Endothelial cell of umbilical vein (primary cell): ENCODE measurements at regions not wholly inside any gene's neighbourhood (a gene's known extent, or its start where the extent isn't known, plus 50 kb on each side); places are given as distances from the start of the nearest gene placed in this dataset.
A peak's percentile ranks its signal among the peaks of the same experiment; 100 is the strongest.

Source experiments
- BruUV-seq: library from RNA; stranded (reverse); fragments of 400-500 nt; replicated peaks from 2 replicates; lab custom pipeline; 2021; lab: Mats Ljungman, UMichigan
- CTCF ChIA-PET: fragments of 300-600, 350-600 bp; sonication (Branson Sonifier 250); formaldehyde crosslinking; loops from one replicate; lab custom pipeline; 2021; ENCODE audit warnings: antibody characterized with exemption, inconsistent platforms; lab: Charles Lee
- POLR2A ChIA-PET: fragments of 300-600, 350-600 bp; sonication (Branson Sonifier 250); formaldehyde crosslinking; loops from one replicate; lab custom pipeline; 2021; ENCODE audit warnings: antibody characterized with exemption, inconsistent platforms; lab: Charles Lee
- DNase-seq: peaks from one replicate; pipeline ENCODE4 v3.0.0-alpha.2; 2011; ENCODE audit warnings: low read depth, low spot score
- FAIRE-seq: peaks from 2 replicates; lab custom pipeline; 2011; peaks lifted over from hg19 to GRCh38; lab: Jason Lieb, UNC
- H2AFZ ChIP-seq: 2 replicates; pipeline ENCODE4 v1.6.0; 2012; ENCODE audit warnings: low read depth, low read length, control low read depth, inconsistent platforms
- H3K27ac ChIP-seq: 2 replicates; pipeline ENCODE4 v1.5.1; 2011; ENCODE audit warnings: low read depth, mild to moderate bottlenecking, control low read depth, low read length, moderate library complexity; ENCODE audit not compliant: insufficient read depth
- H3K27me3 ChIP-seq, 2 experiments: 2 replicates each; pipeline versions ENCODE4 v1.6.0 to v1.6.1; 2011; ENCODE audit warnings: low read length in 2 of 2, mixed read lengths in 1 of 2; ENCODE audit not compliant: control insufficient read depth in 2 of 2, insufficient read depth in 2 of 2
- H3K36me3 ChIP-seq, 2 experiments: 2 replicates in 1 of 2; 3 replicates in 1 of 2; pipeline ENCODE4 v1.5.1; 2011; ENCODE audit warnings: low read length in 2 of 2, mild to moderate bottlenecking in 1 of 2, moderate library complexity in 1 of 2; ENCODE audit not compliant: control insufficient read depth in 2 of 2, insufficient read depth in 2 of 2; ENCODE audit errors: extremely low read depth in 1 of 2
- H3K4me1 ChIP-seq: 3 replicates; pipeline ENCODE4 v1.5.1; 2011; ENCODE audit warnings: mild to moderate bottlenecking, low read length; ENCODE audit not compliant: control insufficient read depth, insufficient read depth; ENCODE audit errors: extremely low read depth
- H3K4me2 ChIP-seq: 2 replicates; pipeline ENCODE4 v1.6.1; 2011; ENCODE audit warnings: low read length, control low read depth, mixed read lengths; ENCODE audit not compliant: insufficient read depth
- H3K4me3 ChIP-seq, 3 experiments: fragments of 200-600 bp in 1 of 3; sonication (generic), shearing (Covaris generic) in 1 of 3; replicated peaks in 1 of 3; 2 replicates each; pipeline ENCODE4 v1.5.1; 2011 to 2016; ENCODE audit warnings: control low read depth in 3 of 3, low read length in 3 of 3, mild to moderate bottlenecking in 2 of 3, inconsistent platforms in 1 of 3, low read depth in 1 of 3, moderate library complexity in 1 of 3; ENCODE audit not compliant: insufficient read depth in 1 of 3
- H3K79me2 ChIP-seq: 2 replicates; pipeline ENCODE4 v1.6.0; 2012; ENCODE audit warnings: low read length, inconsistent platforms; ENCODE audit not compliant: control insufficient read depth, insufficient read depth
- H3K9ac ChIP-seq: replicated peaks from 2 replicates; pipeline ENCODE3; 2011; ENCODE audit warnings: low read length, control low read depth; ENCODE audit not compliant: insufficient read depth; ENCODE audit errors: extremely low read depth
- H3K9me1 ChIP-seq: replicated peaks from 3 replicates; pipeline ENCODE4 v1.6.0; 2011; ENCODE audit warnings: mild to moderate bottlenecking, low read length; ENCODE audit not compliant: control insufficient read depth, insufficient read depth; ENCODE audit errors: extremely low read depth
- H3K9me3 ChIP-seq: replicated peaks from 2 replicates; pipeline ENCODE4 v1.5.1; 2012; ENCODE audit warnings: low read length, inconsistent platforms; ENCODE audit not compliant: control insufficient read depth, insufficient read depth
- H4K20me1 ChIP-seq: replicated peaks from 2 replicates; pipeline ENCODE3; 2011; ENCODE audit warnings: mild to moderate bottlenecking, low read length; ENCODE audit not compliant: control insufficient read depth, insufficient read depth; ENCODE audit errors: extremely low read depth
- EZH2 ChIP-seq: IDR thresholded peaks from 2 replicates; pipeline ENCODE4 v1.6.1; 2012; ENCODE audit warnings: borderline replicate concordance, low read depth, mild to moderate bottlenecking, moderate library complexity, low read length, inconsistent platforms; ENCODE audit not compliant: severe bottlenecking
- FOS ChIP-seq: IDR thresholded peaks from 2 replicates; pipeline ENCODE4 v1.6.1; 2011; ENCODE audit warnings: mild to moderate bottlenecking, low read length, moderate library complexity, borderline replicate concordance; ENCODE audit not compliant: insufficient read depth
- GATA2 ChIP-seq: IDR thresholded peaks from 2 replicates; pipeline ENCODE4 v1.7.0; 2011; ENCODE audit warnings: low read depth, mild to moderate bottlenecking, moderate library complexity, mixed read lengths, low read length; ENCODE audit not compliant: insufficient read length, insufficient read depth
- JUN ChIP-seq: IDR thresholded peaks from 2 replicates; pipeline ENCODE4 v1.6.1; 2011; ENCODE audit warnings: borderline replicate concordance, low read depth; ENCODE audit not compliant: insufficient read length, insufficient read depth
- MYC ChIP-seq: IDR thresholded peaks from one replicate; pipeline ENCODE4 v1.6.1; 2011; ENCODE audit warnings: mild to moderate bottlenecking, low read depth, low read length
- POLR2A ChIP-seq: IDR thresholded peaks from 2 replicates; pipeline ENCODE4 v1.6.1; 2012; ENCODE audit warnings: low read depth, mild to moderate bottlenecking, control low read depth, low read length
- POLR2AphosphoS5 ChIP-seq: IDR thresholded peaks from 2 replicates; pipeline ENCODE4 v1.6.1; 2012; ENCODE audit warnings: low read depth, mild to moderate bottlenecking, control low read depth, low read length, moderate library complexity; ENCODE audit not compliant: insufficient read depth
- dilution Hi-C: fragments of 300-500 bp; cut with MboI; formaldehyde crosslinking; loops from one replicate; pipeline ENCODE4 v1.15.0; 2019; ENCODE audit warnings: low sequenced_read_pairs; ENCODE audit not compliant: extremely low pct_ligation_motif_present
- intact Hi-C: fragments of 100-400 bp; cut with micrococcal nuclease; formaldehyde crosslinking; loops from one replicate; pipeline ENCODE4 v1.10.0; 2022
- TF ChIP-seq, protein P1 (sequence below), 2 donors: IDR thresholded peaks; 1 replicate in 1 of 2; 2 replicates in 1 of 2; pipeline ENCODE4 v1.5.1; 2011; ENCODE audit warnings: low read length in 2 of 2, mild to moderate bottlenecking in 2 of 2, moderate library complexity in 2 of 2, control low read depth in 1 of 2, inconsistent platforms in 1 of 2, low read depth in 1 of 2; ENCODE audit not compliant: insufficient read depth in 1 of 2; ENCODE audit errors: extremely low read depth in 1 of 2
- TF ChIP-seq, protein P2 (sequence below): IDR thresholded peaks from 2 replicates; pipeline ENCODE4 v1.6.1; 2011; ENCODE audit not compliant: insufficient read depth, insufficient read length

DNA sequence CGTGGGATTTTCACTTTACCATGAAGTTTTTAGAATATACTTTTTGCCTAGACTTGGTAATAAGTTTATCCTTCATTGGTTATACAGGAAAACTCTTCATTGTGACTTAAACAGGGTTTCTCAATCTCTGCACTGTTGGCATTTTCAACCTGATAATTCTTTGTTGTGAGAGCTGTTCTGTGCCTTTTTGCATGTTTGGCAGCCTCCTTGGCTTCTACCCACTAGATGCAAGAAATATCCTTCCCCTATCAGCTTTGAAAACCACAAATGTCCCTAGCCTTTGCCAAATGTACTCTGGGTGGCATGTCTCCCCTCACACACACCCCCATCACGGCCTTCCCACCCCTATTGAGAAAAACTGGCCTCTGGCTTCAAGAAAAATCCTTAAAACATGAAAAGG lies 180.9 kb downstream of the ESM1 start:
- Histone ChIP-seq H3K9ac (no peak overlapping the region), H3K27ac (no peak overlapping the region), H3K9me1 (no peaks in the 10 kb centered on the region), H3K4me3 (no peak overlapping the region), H3K79me2 (no peaks in the 10 kb centered on the region), H3K9me3 (no peaks in the 10 kb centered on the region), H4K20me1 (no peaks in the 10 kb centered on the region), H3K4me1 (peaks cover 13% of the 10 kb centered on the region), H3K36me3 (no peaks in the 10 kb centered on the region), H2AFZ (no peak overlapping the region), H3K4me2 (no peak overlapping the region), H3K27me3 (no peaks in the 10 kb centered on the region)
- DNase-seq (no peak), FAIRE-seq (no peak)
- dilution Hi-C loops (no loop called here), intact Hi-C loops (no loop called here)
- TF ChIP-seq POLR2A (no peak), POLR2AphosphoS5 (no peak), JUN (no peak), GATA2 (no peak), MYC (no peak)
- TF ChIP-seq, protein P1, sequence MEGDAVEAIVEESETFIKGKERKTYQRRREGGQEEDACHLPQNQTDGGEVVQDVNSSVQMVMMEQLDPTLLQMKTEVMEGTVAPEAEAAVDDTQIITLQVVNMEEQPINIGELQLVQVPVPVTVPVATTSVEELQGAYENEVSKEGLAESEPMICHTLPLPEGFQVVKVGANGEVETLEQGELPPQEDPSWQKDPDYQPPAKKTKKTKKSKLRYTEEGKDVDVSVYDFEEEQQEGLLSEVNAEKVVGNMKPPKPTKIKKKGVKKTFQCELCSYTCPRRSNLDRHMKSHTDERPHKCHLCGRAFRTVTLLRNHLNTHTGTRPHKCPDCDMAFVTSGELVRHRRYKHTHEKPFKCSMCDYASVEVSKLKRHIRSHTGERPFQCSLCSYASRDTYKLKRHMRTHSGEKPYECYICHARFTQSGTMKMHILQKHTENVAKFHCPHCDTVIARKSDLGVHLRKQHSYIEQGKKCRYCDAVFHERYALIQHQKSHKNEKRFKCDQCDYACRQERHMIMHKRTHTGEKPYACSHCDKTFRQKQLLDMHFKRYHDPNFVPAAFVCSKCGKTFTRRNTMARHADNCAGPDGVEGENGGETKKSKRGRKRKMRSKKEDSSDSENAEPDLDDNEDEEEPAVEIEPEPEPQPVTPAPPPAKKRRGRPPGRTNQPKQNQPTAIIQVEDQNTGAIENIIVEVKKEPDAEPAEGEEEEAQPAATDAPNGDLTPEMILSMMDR (IDR thresholded peaks at IDR 0.05; ENCODE audit: extremely low read depth in 1 of 2, insufficient read depth in 1 of 2, low read depth in 1 of 2, low read length in 2 of 2) = no peak
- ChIA-PET POLR2A (no interaction called here), CTCF (interaction anchor here (2.4 kb wide), 1 partner anchor 10 kb away, joined by 5 read pairs; no protein-coding TSS in a partner anchor)
- BruUV-seq = no TSS peak

DNA sequence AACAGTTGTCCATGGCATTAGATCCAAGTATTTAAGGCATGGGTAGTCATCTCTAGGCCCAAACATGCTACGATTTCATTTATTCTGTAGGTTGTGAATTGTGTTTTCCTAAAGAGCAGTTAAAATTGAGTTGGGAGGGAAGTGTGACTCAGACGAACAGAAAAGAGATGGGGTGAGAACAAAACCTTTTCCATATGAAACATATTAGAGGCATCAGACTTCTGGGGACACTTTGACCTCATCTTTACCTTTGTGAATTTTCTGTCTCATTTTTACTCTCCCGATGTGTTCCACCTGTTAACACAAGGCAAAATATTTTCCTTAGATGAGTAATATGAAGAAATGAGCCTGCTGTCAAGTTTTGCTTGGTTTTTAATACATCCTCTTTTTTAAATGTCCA lies 181.3 kb downstream of the ESM1 start:
- no peaks in the 10 kb centered on the region for H3K79me2 ChIP-seq
- H3K27ac ChIP-seq = no peak overlapping the region
- BruUV-seq = no TSS peak
- H2AFZ ChIP-seq = no peak overlapping the region
- H3K9me3 ChIP-seq = no peaks in the 10 kb centered on the region
- no peak overlapping the region for H3K9ac ChIP-seq
- POLR2A ChIA-PET = no interaction called here
- no peak overlapping the region for H3K4me2 ChIP-seq
- H3K36me3 ChIP-seq = no peaks in the 10 kb centered on the region
- CTCF ChIA-PET = interaction anchor here (2.4 kb wide), 1 partner anchor 9 kb away, joined by 5 read pairs; no protein-coding TSS in a partner anchor
- H3K4me3 ChIP-seq = no peak overlapping the region
- H4K20me1 ChIP-seq = no peaks in the 10 kb centered on the region
- FAIRE-seq = peak; percentile 72
- H3K27me3 ChIP-seq = no peaks in the 10 kb centered on the region
- TF ChIP-seq, protein P1 (IDR thresholded peaks at IDR 0.05; ENCODE audit: extremely low read depth in 1 of 2, insufficient read depth in 1 of 2, low read depth in 1 of 2, low read length in 2 of 2) = no peak
- TF ChIP-seq FOS (no peak), JUN (no peak), GATA2 (no peak), POLR2AphosphoS5 (no peak), POLR2A (no peak), EZH2 (no peak), MYC (no peak)
- TF ChIP-seq, protein P2, sequence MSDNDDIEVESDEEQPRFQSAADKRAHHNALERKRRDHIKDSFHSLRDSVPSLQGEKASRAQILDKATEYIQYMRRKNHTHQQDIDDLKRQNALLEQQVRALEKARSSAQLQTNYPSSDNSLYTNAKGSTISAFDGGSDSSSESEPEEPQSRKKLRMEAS = no peak
- no peaks in the 10 kb centered on the region for H3K9me1 ChIP-seq
- no peak for DNase-seq
- peaks cover 13% of the 10 kb centered on the region for H3K4me1 ChIP-seq
- intact Hi-C loops = no loop called here
- dilution Hi-C loops = no loop called here
